ENCODE measurements at regions not wholly inside any gene's neighbourhood (a gene's known extent, or its start where the extent isn't known, plus 50 kb on each side); places are given as distances from the start of the nearest gene placed in this dataset.

DNA sequence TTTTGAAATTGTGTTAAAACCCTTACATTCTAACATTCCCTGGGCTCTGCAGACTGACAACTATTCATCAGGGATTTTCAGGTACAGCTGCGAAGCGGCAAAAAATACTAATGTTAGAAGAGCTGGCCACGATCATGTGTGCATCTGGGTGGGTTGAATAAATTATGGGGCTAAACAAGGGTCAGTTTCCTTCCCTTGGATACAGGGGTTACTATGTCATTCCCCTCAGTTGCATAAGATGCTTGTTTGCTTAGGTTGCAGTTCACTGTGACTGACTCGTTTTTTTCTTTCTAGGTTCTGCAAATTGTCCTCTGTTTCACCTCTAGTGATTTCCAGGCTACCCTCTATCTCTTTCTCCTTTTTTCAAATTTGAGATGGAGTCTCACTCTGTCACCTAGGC lies 58.1 kb upstream of the GRIP1 start:
- H3K4me1 ChIP-seq (ENCODE audit: control insufficient read depth, insufficient read depth, low read length) = peaks cover 14% of the 10 kb centered on the region
- H3K36me3 ChIP-seq (ENCODE audit: control insufficient read depth in 2 of 2, insufficient read depth in 1 of 2, low read length in 2 of 2) = no peaks in the 10 kb centered on the region
- ChIA-PET CTCF (interaction anchor here (0.7 kb wide), 2 partner anchors 19 to 124 kb away, joined by 3 read pairs; no protein-coding TSS in a partner anchor), POLR2A (no interaction called here)
- H3K9me3 ChIP-seq (ENCODE audit: control insufficient read depth, insufficient read depth, low read depth, low read length) = no peaks in the 10 kb centered on the region
- no peak overlapping the region for H3K4me3 ChIP-seq (ENCODE audit: low read depth, low read length)
- TF ChIP-seq ZNF701 (tag by site-specific recombination; IDR thresholded peaks at IDR 0.05) (no peak), OVOL3 (tag by site-specific recombination; IDR thresholded peaks at IDR 0.05) (no peak), ZNF830 (tag by site-specific recombination; IDR thresholded peaks at IDR 0.05; ENCODE audit: low read depth) (no peak), ZNF404 (tag by site-specific recombination; IDR thresholded peaks at IDR 0.05) (no peak)
- TF ChIP-seq, protein P1, sequence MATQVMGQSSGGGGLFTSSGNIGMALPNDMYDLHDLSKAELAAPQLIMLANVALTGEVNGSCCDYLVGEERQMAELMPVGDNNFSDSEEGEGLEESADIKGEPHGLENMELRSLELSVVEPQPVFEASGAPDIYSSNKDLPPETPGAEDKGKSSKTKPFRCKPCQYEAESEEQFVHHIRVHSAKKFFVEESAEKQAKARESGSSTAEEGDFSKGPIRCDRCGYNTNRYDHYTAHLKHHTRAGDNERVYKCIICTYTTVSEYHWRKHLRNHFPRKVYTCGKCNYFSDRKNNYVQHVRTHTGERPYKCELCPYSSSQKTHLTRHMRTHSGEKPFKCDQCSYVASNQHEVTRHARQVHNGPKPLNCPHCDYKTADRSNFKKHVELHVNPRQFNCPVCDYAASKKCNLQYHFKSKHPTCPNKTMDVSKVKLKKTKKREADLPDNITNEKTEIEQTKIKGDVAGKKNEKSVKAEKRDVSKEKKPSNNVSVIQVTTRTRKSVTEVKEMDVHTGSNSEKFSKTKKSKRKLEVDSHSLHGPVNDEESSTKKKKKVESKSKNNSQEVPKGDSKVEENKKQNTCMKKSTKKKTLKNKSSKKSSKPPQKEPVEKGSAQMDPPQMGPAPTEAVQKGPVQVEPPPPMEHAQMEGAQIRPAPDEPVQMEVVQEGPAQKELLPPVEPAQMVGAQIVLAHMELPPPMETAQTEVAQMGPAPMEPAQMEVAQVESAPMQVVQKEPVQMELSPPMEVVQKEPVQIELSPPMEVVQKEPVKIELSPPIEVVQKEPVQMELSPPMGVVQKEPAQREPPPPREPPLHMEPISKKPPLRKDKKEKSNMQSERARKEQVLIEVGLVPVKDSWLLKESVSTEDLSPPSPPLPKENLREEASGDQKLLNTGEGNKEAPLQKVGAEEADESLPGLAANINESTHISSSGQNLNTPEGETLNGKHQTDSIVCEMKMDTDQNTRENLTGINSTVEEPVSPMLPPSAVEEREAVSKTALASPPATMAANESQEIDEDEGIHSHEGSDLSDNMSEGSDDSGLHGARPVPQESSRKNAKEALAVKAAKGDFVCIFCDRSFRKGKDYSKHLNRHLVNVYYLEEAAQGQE (tag by site-specific recombination; IDR thresholded peaks at IDR 0.05) = no peak
- no peak overlapping the region for H3K27ac ChIP-seq (ENCODE audit: extremely low read depth, low read depth, low read length)

DNA sequence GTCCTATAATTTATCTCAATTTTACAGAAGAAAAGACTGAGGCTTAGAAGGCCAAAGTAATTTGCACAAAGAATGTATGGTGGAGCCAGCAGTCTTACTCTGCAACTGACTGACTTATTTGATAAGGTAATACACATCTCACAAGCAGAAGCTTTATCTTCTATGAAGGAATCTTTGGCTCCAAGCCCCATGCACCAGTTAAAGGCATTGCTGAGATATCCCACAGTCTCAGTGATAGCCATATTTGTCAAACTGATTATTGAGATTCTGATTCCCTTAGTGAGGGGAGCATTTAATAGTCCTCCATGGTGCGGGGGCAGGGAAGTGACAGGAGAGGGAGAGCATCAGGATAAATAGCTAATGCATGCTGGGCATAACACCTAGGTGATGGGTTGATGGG lies 60.4 kb upstream of the GRIP1 start:
- CTCF ChIA-PET = interaction anchor here (0.6 kb wide), 1 partner anchor 1823 kb away, joined by 8 read pairs; no protein-coding TSS in a partner anchor
- no peak overlapping the region for H3K27ac ChIP-seq (ENCODE audit: extremely low read depth, low read depth, low read length)

DNA sequence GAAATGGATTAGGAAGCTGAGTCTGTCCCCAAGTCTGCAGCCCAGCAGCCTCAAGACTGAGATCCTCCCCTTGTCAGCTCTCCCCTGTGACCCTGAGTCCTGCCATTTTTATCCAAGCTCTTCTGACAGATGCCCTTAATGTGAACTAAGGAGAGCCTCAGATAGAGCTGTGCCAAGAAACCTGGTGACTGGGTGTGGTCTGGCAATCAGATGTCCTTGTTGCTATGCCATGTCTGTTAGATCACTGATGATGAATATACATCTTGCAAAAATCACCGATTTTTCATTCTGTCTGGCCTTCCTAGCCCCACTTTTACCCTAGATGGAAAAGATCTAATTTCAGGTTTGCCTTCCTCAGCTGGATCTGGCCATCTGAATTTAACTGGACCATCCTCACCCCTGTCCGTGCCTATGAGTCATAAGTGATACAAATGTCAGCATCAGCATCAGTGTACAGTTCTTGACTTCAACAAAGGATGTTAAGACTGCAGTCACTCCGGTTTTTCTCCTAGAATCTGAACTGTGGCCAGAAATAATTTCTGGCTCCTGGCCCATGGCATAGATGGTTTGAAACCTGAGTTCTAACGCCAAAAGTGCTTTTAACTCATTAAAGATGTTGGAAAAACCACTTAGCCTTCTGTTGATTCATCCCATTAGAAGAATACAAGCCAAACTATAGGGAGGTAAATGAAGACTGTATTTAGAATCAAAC lies 61.2 kb upstream of the GRIP1 start:
- CTCF ChIA-PET = interaction anchor here (0.6 kb wide), 2 partner anchors 353 to 1824 kb away, joined by 7 to 8 read pairs; no protein-coding TSS in a partner anchor
- POLR2A ChIA-PET = no interaction called here
- TF ChIP-seq ZNF792 (tag by site-specific recombination; IDR thresholded peaks at IDR 0.05) (no peak), ZNF10 (tag by site-specific recombination; IDR thresholded peaks at IDR 0.05) (0 out of 2 replicates have a peak, but pooled peaks have one; percentile 36), BCL11A (tag by site-specific recombination; IDR thresholded peaks at IDR 0.05; ENCODE audit: low read depth) (no peak), FEZF1 (tag by site-specific recombination; IDR thresholded peaks at IDR 0.05) (peak; percentile 42; the same call in 1 of the 2 replicates), ZFP41 (tag by site-specific recombination; IDR thresholded peaks at IDR 0.05; ENCODE audit: borderline replicate concordance) (no peak), ZNF157 (tag by site-specific recombination; IDR thresholded peaks at IDR 0.05) (no peak), IKZF3 (tag by site-specific recombination; IDR thresholded peaks at IDR 0.05) (no peak)
- TF ChIP-seq, protein P2, sequence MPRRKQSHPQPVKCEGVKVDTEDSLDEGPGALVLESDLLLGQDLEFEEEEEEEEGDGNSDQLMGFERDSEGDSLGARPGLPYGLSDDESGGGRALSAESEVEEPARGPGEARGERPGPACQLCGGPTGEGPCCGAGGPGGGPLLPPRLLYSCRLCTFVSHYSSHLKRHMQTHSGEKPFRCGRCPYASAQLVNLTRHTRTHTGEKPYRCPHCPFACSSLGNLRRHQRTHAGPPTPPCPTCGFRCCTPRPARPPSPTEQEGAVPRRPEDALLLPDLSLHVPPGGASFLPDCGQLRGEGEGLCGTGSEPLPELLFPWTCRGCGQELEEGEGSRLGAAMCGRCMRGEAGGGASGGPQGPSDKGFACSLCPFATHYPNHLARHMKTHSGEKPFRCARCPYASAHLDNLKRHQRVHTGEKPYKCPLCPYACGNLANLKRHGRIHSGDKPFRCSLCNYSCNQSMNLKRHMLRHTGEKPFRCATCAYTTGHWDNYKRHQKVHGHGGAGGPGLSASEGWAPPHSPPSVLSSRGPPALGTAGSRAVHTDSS (tag by site-specific recombination; IDR thresholded peaks at IDR 0.05) = 0 out of 2 replicates have a peak, but pooled peaks have one; percentile 6
- TF ChIP-seq, protein P3, sequence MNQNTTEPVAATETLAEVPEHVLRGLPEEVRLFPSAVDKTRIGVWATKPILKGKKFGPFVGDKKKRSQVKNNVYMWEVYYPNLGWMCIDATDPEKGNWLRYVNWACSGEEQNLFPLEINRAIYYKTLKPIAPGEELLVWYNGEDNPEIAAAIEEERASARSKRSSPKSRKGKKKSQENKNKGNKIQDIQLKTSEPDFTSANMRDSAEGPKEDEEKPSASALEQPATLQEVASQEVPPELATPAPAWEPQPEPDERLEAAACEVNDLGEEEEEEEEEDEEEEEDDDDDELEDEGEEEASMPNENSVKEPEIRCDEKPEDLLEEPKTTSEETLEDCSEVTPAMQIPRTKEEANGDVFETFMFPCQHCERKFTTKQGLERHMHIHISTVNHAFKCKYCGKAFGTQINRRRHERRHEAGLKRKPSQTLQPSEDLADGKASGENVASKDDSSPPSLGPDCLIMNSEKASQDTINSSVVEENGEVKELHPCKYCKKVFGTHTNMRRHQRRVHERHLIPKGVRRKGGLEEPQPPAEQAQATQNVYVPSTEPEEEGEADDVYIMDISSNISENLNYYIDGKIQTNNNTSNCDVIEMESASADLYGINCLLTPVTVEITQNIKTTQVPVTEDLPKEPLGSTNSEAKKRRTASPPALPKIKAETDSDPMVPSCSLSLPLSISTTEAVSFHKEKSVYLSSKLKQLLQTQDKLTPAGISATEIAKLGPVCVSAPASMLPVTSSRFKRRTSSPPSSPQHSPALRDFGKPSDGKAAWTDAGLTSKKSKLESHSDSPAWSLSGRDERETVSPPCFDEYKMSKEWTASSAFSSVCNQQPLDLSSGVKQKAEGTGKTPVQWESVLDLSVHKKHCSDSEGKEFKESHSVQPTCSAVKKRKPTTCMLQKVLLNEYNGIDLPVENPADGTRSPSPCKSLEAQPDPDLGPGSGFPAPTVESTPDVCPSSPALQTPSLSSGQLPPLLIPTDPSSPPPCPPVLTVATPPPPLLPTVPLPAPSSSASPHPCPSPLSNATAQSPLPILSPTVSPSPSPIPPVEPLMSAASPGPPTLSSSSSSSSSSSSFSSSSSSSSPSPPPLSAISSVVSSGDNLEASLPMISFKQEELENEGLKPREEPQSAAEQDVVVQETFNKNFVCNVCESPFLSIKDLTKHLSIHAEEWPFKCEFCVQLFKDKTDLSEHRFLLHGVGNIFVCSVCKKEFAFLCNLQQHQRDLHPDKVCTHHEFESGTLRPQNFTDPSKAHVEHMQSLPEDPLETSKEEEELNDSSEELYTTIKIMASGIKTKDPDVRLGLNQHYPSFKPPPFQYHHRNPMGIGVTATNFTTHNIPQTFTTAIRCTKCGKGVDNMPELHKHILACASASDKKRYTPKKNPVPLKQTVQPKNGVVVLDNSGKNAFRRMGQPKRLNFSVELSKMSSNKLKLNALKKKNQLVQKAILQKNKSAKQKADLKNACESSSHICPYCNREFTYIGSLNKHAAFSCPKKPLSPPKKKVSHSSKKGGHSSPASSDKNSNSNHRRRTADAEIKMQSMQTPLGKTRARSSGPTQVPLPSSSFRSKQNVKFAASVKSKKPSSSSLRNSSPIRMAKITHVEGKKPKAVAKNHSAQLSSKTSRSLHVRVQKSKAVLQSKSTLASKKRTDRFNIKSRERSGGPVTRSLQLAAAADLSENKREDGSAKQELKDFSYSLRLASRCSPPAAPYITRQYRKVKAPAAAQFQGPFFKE (tag by site-specific recombination; IDR thresholded peaks at IDR 0.05; ENCODE audit: borderline replicate concordance) = no peak

More for the DNA sequence above, 60.4 kb upstream of the GRIP1 start:
- TF ChIP-seq ZNF302 (tag by site-specific recombination; IDR thresholded peaks at IDR 0.05; ENCODE audit: low read depth) (no peak), ZBTB21 (tag by site-specific recombination; IDR thresholded peaks at IDR 0.05) (no peak), KLF16 (tag by site-specific recombination; IDR thresholded peaks at IDR 0.05) (no peak), HOXA7 (CRISPR knock-in tag; IDR thresholded peaks at IDR 0.05; ENCODE audit: borderline replicate concordance) (no peak), ZNF426 (tag by site-specific recombination; IDR thresholded peaks at IDR 0.05) (no peak), YY2 (tag by site-specific recombination; IDR thresholded peaks at IDR 0.05) (no peak), ZNF394 (tag by site-specific recombination; IDR thresholded peaks at IDR 0.05; ENCODE audit: borderline replicate concordance) (no peak)
- Histone ChIP-seq H3K4me1 (ENCODE audit: control insufficient read depth, insufficient read depth, low read length) (peaks cover 35% of the 10 kb centered on the region), H3K4me3 (ENCODE audit: low read depth, low read length) (no peak overlapping the region), H3K36me3 (ENCODE audit: control insufficient read depth in 2 of 2, insufficient read depth in 1 of 2, low read length in 2 of 2) (no peaks in the 10 kb centered on the region), H3K9me3 (ENCODE audit: control insufficient read depth, insufficient read depth, low read depth, low read length) (no peaks in the 10 kb centered on the region)
- POLR2A ChIA-PET = no interaction called here

More for the DNA sequence above, 61.2 kb upstream of the GRIP1 start:
- Histone ChIP-seq H3K4me3 (ENCODE audit: low read depth, low read length) (no peak overlapping the region), H3K4me1 (ENCODE audit: control insufficient read depth, insufficient read depth, low read length) (peaks cover 40% of the 10 kb centered on the region), H3K9me3 (ENCODE audit: control insufficient read depth, insufficient read depth, low read depth, low read length) (no peaks in the 10 kb centered on the region), H3K27ac (ENCODE audit: extremely low read depth, low read depth, low read length) (no peak overlapping the region), H3K36me3 (ENCODE audit: control insufficient read depth in 2 of 2, insufficient read depth in 1 of 2, low read length in 2 of 2) (no peaks in the 10 kb centered on the region)
